ENCODE measurements at regions not wholly inside any gene's neighbourhood (a gene's known extent, or its start where the extent isn't known, plus 50 kb on each side); places are given as distances from the start of the nearest gene placed in this dataset.

DNA sequence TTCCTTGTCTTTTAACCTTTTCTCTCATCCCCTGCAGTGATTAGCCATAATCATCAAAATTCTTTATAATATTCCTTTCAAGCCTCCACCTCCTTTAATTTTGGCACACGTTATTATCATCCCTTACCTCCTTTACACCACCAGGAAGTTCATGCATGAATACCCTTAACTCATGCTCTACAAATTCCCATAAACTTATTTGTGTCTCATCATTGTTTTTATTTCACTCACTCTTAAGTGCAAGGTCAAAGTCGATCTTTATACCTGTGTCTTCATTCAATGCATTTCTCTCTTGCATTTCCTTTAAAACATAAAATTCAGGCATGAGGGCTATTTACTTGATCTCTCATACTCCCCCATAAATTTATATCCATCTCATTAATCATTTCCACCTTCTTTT lies 1064.6 kb upstream of the CADM2 start:
- Histone ChIP-seq H3K27ac (ENCODE audit: low read depth in 1 of 2, low read length in 2 of 2) (no peak overlapping the region), H3K36me3 (ENCODE audit: control insufficient read depth in 4 of 4, insufficient read depth in 3 of 4, low read depth in 1 of 4, low read length in 3 of 4) (no peaks in the 10 kb centered on the region), H3K4me3 (ENCODE audit: low read depth in 1 of 3, low read length in 3 of 3) (no peak overlapping the region), H3K9ac (ENCODE audit: low read depth in 1 of 2, low read length in 2 of 2) (no peak overlapping the region), H3K9me3 (ENCODE audit: control insufficient read depth in 4 of 4, low read length in 3 of 4) (no peaks in the 10 kb centered on the region), H3K27me3 (ENCODE audit: control insufficient read depth in 4 of 4, insufficient read depth in 4 of 4, low read length in 3 of 4) (no peaks in the 10 kb centered on the region), H3K4me1 (ENCODE audit: control insufficient read depth in 4 of 4, insufficient read depth in 4 of 4, low read length in 3 of 4) (no peaks in the 10 kb centered on the region)
- DNase-seq (ENCODE audit: low spot score) = no peak
- WGBS = 56% methylated on average over 2 of the region's 2 CpGs
- no peak for TF ChIP-seq NR2F2 (IDR thresholded peaks at IDR 0.05)
- no peak for TF ChIP-seq TAF1 (conservative IDR thresholded peaks at IDR 0.05)
- TF ChIP-seq SP1 (IDR thresholded peaks at IDR 0.05) = no peak
- no peak for TF ChIP-seq YY1 (IDR thresholded peaks at IDR 0.05)
- no peak for TF ChIP-seq HNF4G (IDR thresholded peaks at IDR 0.05)

GRCh38 chr3:83895892-83896291 lies 1062.9 kb upstream of the CADM2 start:
- DNase-seq (ENCODE audit: low spot score) = no peak
- H3K4me1 ChIP-seq (ENCODE audit: control insufficient read depth in 4 of 4, insufficient read depth in 4 of 4, low read length in 3 of 4) = no peaks in the 10 kb centered on the region
- 2% methylated on average over 1 of the region's 1 CpG for WGBS
- no peak overlapping the region for H3K4me3 ChIP-seq (ENCODE audit: low read depth in 1 of 3, low read length in 3 of 3)
- no peak for TF ChIP-seq YY1 (IDR thresholded peaks at IDR 0.05)
- no peak for TF ChIP-seq FOXA1 (IDR thresholded peaks at IDR 0.05)
- no peak for TF ChIP-seq SP1 (IDR thresholded peaks at IDR 0.05)
- TF ChIP-seq, protein P1, sequence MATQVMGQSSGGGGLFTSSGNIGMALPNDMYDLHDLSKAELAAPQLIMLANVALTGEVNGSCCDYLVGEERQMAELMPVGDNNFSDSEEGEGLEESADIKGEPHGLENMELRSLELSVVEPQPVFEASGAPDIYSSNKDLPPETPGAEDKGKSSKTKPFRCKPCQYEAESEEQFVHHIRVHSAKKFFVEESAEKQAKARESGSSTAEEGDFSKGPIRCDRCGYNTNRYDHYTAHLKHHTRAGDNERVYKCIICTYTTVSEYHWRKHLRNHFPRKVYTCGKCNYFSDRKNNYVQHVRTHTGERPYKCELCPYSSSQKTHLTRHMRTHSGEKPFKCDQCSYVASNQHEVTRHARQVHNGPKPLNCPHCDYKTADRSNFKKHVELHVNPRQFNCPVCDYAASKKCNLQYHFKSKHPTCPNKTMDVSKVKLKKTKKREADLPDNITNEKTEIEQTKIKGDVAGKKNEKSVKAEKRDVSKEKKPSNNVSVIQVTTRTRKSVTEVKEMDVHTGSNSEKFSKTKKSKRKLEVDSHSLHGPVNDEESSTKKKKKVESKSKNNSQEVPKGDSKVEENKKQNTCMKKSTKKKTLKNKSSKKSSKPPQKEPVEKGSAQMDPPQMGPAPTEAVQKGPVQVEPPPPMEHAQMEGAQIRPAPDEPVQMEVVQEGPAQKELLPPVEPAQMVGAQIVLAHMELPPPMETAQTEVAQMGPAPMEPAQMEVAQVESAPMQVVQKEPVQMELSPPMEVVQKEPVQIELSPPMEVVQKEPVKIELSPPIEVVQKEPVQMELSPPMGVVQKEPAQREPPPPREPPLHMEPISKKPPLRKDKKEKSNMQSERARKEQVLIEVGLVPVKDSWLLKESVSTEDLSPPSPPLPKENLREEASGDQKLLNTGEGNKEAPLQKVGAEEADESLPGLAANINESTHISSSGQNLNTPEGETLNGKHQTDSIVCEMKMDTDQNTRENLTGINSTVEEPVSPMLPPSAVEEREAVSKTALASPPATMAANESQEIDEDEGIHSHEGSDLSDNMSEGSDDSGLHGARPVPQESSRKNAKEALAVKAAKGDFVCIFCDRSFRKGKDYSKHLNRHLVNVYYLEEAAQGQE (IDR thresholded peaks at IDR 0.05) = no peak
- TF ChIP-seq HNF4A (conservative IDR thresholded peaks at IDR 0.05) = no peak
- TF ChIP-seq JUND (IDR thresholded peaks at IDR 0.05) = no peak
- TF ChIP-seq RAD21 (IDR thresholded peaks at IDR 0.05) = no peak
- no peak for TF ChIP-seq RXRA (IDR thresholded peaks at IDR 0.05)
- TF ChIP-seq, protein P2, sequence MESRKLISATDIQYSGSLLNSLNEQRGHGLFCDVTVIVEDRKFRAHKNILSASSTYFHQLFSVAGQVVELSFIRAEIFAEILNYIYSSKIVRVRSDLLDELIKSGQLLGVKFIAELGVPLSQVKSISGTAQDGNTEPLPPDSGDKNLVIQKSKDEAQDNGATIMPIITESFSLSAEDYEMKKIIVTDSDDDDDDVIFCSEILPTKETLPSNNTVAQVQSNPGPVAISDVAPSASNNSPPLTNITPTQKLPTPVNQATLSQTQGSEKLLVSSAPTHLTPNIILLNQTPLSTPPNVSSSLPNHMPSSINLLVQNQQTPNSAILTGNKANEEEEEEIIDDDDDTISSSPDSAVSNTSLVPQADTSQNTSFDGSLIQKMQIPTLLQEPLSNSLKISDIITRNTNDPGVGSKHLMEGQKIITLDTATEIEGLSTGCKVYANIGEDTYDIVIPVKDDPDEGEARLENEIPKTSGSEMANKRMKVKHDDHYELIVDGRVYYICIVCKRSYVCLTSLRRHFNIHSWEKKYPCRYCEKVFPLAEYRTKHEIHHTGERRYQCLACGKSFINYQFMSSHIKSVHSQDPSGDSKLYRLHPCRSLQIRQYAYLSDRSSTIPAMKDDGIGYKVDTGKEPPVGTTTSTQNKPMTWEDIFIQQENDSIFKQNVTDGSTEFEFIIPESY (IDR thresholded peaks at IDR 0.05) = no peak
- TF ChIP-seq, protein P3, sequence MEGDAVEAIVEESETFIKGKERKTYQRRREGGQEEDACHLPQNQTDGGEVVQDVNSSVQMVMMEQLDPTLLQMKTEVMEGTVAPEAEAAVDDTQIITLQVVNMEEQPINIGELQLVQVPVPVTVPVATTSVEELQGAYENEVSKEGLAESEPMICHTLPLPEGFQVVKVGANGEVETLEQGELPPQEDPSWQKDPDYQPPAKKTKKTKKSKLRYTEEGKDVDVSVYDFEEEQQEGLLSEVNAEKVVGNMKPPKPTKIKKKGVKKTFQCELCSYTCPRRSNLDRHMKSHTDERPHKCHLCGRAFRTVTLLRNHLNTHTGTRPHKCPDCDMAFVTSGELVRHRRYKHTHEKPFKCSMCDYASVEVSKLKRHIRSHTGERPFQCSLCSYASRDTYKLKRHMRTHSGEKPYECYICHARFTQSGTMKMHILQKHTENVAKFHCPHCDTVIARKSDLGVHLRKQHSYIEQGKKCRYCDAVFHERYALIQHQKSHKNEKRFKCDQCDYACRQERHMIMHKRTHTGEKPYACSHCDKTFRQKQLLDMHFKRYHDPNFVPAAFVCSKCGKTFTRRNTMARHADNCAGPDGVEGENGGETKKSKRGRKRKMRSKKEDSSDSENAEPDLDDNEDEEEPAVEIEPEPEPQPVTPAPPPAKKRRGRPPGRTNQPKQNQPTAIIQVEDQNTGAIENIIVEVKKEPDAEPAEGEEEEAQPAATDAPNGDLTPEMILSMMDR (IDR thresholded peaks at IDR 0.05; ENCODE audit: low read depth, low read length, missing input control) = no peak
- no peak for TF ChIP-seq GABPA (IDR thresholded peaks at IDR 0.05 in 1 of 2, conservative IDR thresholded peaks at IDR 0.05 in 1 of 2)
- no peak for TF ChIP-seq FOXA2 (IDR thresholded peaks at IDR 0.05)
- no peak for TF ChIP-seq EGR1 (IDR thresholded peaks at IDR 0.05; ENCODE audit: low read depth in 2 of 2)
- no peak for TF ChIP-seq HNF4G (IDR thresholded peaks at IDR 0.05)
- no peak for TF ChIP-seq TAF1 (conservative IDR thresholded peaks at IDR 0.05)
- no peak for TF ChIP-seq NR2F2 (IDR thresholded peaks at IDR 0.05)
- H3K27ac ChIP-seq (ENCODE audit: low read depth in 1 of 2, low read length in 2 of 2) = no peak overlapping the region
- no peaks in the 10 kb centered on the region for H3K36me3 ChIP-seq (ENCODE audit: control insufficient read depth in 4 of 4, insufficient read depth in 3 of 4, low read depth in 1 of 4, low read length in 3 of 4)
- H3K9me3 ChIP-seq (ENCODE audit: control insufficient read depth in 4 of 4, low read length in 3 of 4) = no peaks in the 10 kb centered on the region
- H3K9ac ChIP-seq (ENCODE audit: low read depth in 1 of 2, low read length in 2 of 2) = no peak overlapping the region
- H3K27me3 ChIP-seq (ENCODE audit: control insufficient read depth in 4 of 4, insufficient read depth in 4 of 4, low read length in 3 of 4) = no peaks in the 10 kb centered on the region

Data from liver (tissue), 8 donors.